Endothelial cell of umbilical vein (primary cell): ENCODE measurements at regions not wholly inside any gene's neighbourhood (a gene's known extent, or its start where the extent isn't known, plus 50 kb on each side); places are given as distances from the start of the nearest gene placed in this dataset.

Experiments
- BruUV-seq: library from RNA; stranded (reverse); fragments of 400-500 nt; replicated peaks from 2 replicates; lab custom pipeline; 2021; lab: Mats Ljungman, UMichigan
- CTCF ChIA-PET: fragments of 300-600, 350-600 bp; sonication (Branson Sonifier 250); formaldehyde crosslinking; loops from one replicate; lab custom pipeline; 2021; ENCODE audit warnings: antibody characterized with exemption, inconsistent platforms; lab: Charles Lee
- POLR2A ChIA-PET: fragments of 300-600, 350-600 bp; sonication (Branson Sonifier 250); formaldehyde crosslinking; loops from one replicate; lab custom pipeline; 2021; ENCODE audit warnings: antibody characterized with exemption, inconsistent platforms; lab: Charles Lee
- DNase-seq: peaks from one replicate; pipeline ENCODE4 v3.0.0-alpha.2; 2011; ENCODE audit warnings: low read depth, low spot score
- FAIRE-seq: peaks from 2 replicates; lab custom pipeline; 2011; peaks lifted over from hg19 to GRCh38; lab: Jason Lieb, UNC
- H2AFZ ChIP-seq: 2 replicates; pipeline ENCODE4 v1.6.0; 2012; ENCODE audit warnings: low read depth, low read length, control low read depth, inconsistent platforms
- H3K27ac ChIP-seq: 2 replicates; pipeline ENCODE4 v1.5.1; 2011; ENCODE audit warnings: low read depth, mild to moderate bottlenecking, control low read depth, low read length, moderate library complexity; ENCODE audit not compliant: insufficient read depth
- H3K27me3 ChIP-seq, 2 experiments: 2 replicates each; pipeline versions ENCODE4 v1.6.0 to v1.6.1; 2011; ENCODE audit warnings: low read length in 2 of 2, mixed read lengths in 1 of 2; ENCODE audit not compliant: control insufficient read depth in 2 of 2, insufficient read depth in 2 of 2
- H3K36me3 ChIP-seq, 2 experiments: 2 replicates in 1 of 2; 3 replicates in 1 of 2; pipeline ENCODE4 v1.5.1; 2011; ENCODE audit warnings: low read length in 2 of 2, mild to moderate bottlenecking in 1 of 2, moderate library complexity in 1 of 2; ENCODE audit not compliant: control insufficient read depth in 2 of 2, insufficient read depth in 2 of 2; ENCODE audit errors: extremely low read depth in 1 of 2
- H3K4me1 ChIP-seq: 3 replicates; pipeline ENCODE4 v1.5.1; 2011; ENCODE audit warnings: mild to moderate bottlenecking, low read length; ENCODE audit not compliant: control insufficient read depth, insufficient read depth; ENCODE audit errors: extremely low read depth
- H3K4me2 ChIP-seq: 2 replicates; pipeline ENCODE4 v1.6.1; 2011; ENCODE audit warnings: low read length, control low read depth, mixed read lengths; ENCODE audit not compliant: insufficient read depth
- H3K4me3 ChIP-seq, 3 experiments: fragments of 200-600 bp in 1 of 3; sonication (generic), shearing (Covaris generic) in 1 of 3; replicated peaks in 1 of 3; 2 replicates each; pipeline ENCODE4 v1.5.1; 2011 to 2016; ENCODE audit warnings: control low read depth in 3 of 3, low read length in 3 of 3, mild to moderate bottlenecking in 2 of 3, inconsistent platforms in 1 of 3, low read depth in 1 of 3, moderate library complexity in 1 of 3; ENCODE audit not compliant: insufficient read depth in 1 of 3
- H3K79me2 ChIP-seq: 2 replicates; pipeline ENCODE4 v1.6.0; 2012; ENCODE audit warnings: low read length, inconsistent platforms; ENCODE audit not compliant: control insufficient read depth, insufficient read depth
- H3K9ac ChIP-seq: replicated peaks from 2 replicates; pipeline ENCODE3; 2011; ENCODE audit warnings: low read length, control low read depth; ENCODE audit not compliant: insufficient read depth; ENCODE audit errors: extremely low read depth
- H3K9me1 ChIP-seq: replicated peaks from 3 replicates; pipeline ENCODE4 v1.6.0; 2011; ENCODE audit warnings: mild to moderate bottlenecking, low read length; ENCODE audit not compliant: control insufficient read depth, insufficient read depth; ENCODE audit errors: extremely low read depth
- H3K9me3 ChIP-seq: replicated peaks from 2 replicates; pipeline ENCODE4 v1.5.1; 2012; ENCODE audit warnings: low read length, inconsistent platforms; ENCODE audit not compliant: control insufficient read depth, insufficient read depth
- H4K20me1 ChIP-seq: replicated peaks from 2 replicates; pipeline ENCODE3; 2011; ENCODE audit warnings: mild to moderate bottlenecking, low read length; ENCODE audit not compliant: control insufficient read depth, insufficient read depth; ENCODE audit errors: extremely low read depth
- EZH2 ChIP-seq: IDR thresholded peaks from 2 replicates; pipeline ENCODE4 v1.6.1; 2012; ENCODE audit warnings: borderline replicate concordance, low read depth, mild to moderate bottlenecking, moderate library complexity, low read length, inconsistent platforms; ENCODE audit not compliant: severe bottlenecking
- FOS ChIP-seq: IDR thresholded peaks from 2 replicates; pipeline ENCODE4 v1.6.1; 2011; ENCODE audit warnings: mild to moderate bottlenecking, low read length, moderate library complexity, borderline replicate concordance; ENCODE audit not compliant: insufficient read depth
- GATA2 ChIP-seq: IDR thresholded peaks from 2 replicates; pipeline ENCODE4 v1.7.0; 2011; ENCODE audit warnings: low read depth, mild to moderate bottlenecking, moderate library complexity, mixed read lengths, low read length; ENCODE audit not compliant: insufficient read length, insufficient read depth
- JUN ChIP-seq: IDR thresholded peaks from 2 replicates; pipeline ENCODE4 v1.6.1; 2011; ENCODE audit warnings: borderline replicate concordance, low read depth; ENCODE audit not compliant: insufficient read length, insufficient read depth
- MYC ChIP-seq: IDR thresholded peaks from one replicate; pipeline ENCODE4 v1.6.1; 2011; ENCODE audit warnings: mild to moderate bottlenecking, low read depth, low read length
- POLR2A ChIP-seq: IDR thresholded peaks from 2 replicates; pipeline ENCODE4 v1.6.1; 2012; ENCODE audit warnings: low read depth, mild to moderate bottlenecking, control low read depth, low read length
- POLR2AphosphoS5 ChIP-seq: IDR thresholded peaks from 2 replicates; pipeline ENCODE4 v1.6.1; 2012; ENCODE audit warnings: low read depth, mild to moderate bottlenecking, control low read depth, low read length, moderate library complexity; ENCODE audit not compliant: insufficient read depth
- dilution Hi-C: fragments of 300-500 bp; cut with MboI; formaldehyde crosslinking; loops from one replicate; pipeline ENCODE4 v1.15.0; 2019; ENCODE audit warnings: low sequenced_read_pairs; ENCODE audit not compliant: extremely low pct_ligation_motif_present
- intact Hi-C: fragments of 100-400 bp; cut with micrococcal nuclease; formaldehyde crosslinking; loops from one replicate; pipeline ENCODE4 v1.10.0; 2022
- TF ChIP-seq, protein P1 (sequence below), 2 donors: IDR thresholded peaks; 1 replicate in 1 of 2; 2 replicates in 1 of 2; pipeline ENCODE4 v1.5.1; 2011; ENCODE audit warnings: low read length in 2 of 2, mild to moderate bottlenecking in 2 of 2, moderate library complexity in 2 of 2, control low read depth in 1 of 2, inconsistent platforms in 1 of 2, low read depth in 1 of 2; ENCODE audit not compliant: insufficient read depth in 1 of 2; ENCODE audit errors: extremely low read depth in 1 of 2
- TF ChIP-seq, protein P2 (sequence below): IDR thresholded peaks from 2 replicates; pipeline ENCODE4 v1.6.1; 2011; ENCODE audit not compliant: insufficient read depth, insufficient read length

DNA sequence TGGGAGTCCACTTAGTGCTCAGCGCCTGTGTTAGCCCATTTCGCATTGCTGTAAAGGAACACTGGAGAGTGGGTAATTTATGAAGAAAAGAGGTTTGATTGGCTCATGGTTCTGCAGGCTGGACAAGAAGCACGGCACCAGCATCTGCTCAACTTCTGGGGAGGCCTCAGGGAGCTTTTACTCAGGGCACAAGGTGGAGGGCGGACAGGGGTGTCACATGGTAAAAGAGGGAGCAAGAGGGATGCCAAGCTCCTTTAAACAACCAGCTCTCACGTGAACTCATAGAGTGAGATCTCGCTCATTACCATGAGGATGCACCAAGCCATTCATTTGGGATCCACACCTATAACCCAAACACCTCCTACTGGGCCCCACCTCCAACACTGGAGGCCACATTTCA, 181.4 kb upstream of the TLE3 start:
- no peaks in the 10 kb centered on the region for H3K36me3 ChIP-seq
- no peaks in the 10 kb centered on the region for H3K9me3 ChIP-seq
- POLR2A ChIA-PET: no interaction called here
- BruUV-seq: no TSS peak
- no peak for FAIRE-seq
- TF ChIP-seq, protein P1, sequence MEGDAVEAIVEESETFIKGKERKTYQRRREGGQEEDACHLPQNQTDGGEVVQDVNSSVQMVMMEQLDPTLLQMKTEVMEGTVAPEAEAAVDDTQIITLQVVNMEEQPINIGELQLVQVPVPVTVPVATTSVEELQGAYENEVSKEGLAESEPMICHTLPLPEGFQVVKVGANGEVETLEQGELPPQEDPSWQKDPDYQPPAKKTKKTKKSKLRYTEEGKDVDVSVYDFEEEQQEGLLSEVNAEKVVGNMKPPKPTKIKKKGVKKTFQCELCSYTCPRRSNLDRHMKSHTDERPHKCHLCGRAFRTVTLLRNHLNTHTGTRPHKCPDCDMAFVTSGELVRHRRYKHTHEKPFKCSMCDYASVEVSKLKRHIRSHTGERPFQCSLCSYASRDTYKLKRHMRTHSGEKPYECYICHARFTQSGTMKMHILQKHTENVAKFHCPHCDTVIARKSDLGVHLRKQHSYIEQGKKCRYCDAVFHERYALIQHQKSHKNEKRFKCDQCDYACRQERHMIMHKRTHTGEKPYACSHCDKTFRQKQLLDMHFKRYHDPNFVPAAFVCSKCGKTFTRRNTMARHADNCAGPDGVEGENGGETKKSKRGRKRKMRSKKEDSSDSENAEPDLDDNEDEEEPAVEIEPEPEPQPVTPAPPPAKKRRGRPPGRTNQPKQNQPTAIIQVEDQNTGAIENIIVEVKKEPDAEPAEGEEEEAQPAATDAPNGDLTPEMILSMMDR (IDR thresholded peaks at IDR 0.05; ENCODE audit: extremely low read depth in 1 of 2, insufficient read depth in 1 of 2, low read depth in 1 of 2, low read length in 2 of 2): no peak
- TF ChIP-seq, protein P2, sequence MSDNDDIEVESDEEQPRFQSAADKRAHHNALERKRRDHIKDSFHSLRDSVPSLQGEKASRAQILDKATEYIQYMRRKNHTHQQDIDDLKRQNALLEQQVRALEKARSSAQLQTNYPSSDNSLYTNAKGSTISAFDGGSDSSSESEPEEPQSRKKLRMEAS: no peak
- TF ChIP-seq FOS (no peak), POLR2A (no peak), GATA2 (no peak), EZH2 (no peak), POLR2AphosphoS5 (no peak), MYC (no peak), JUN (no peak)
- H3K79me2 ChIP-seq: no peaks in the 10 kb centered on the region
- no peak overlapping the region for H3K9ac ChIP-seq
- no peaks in the 10 kb centered on the region for H3K27me3 ChIP-seq
- H3K9me1 ChIP-seq: no peaks in the 10 kb centered on the region
- H3K4me1 ChIP-seq: peaks cover 4% of the 10 kb centered on the region
- H3K4me2 ChIP-seq: no peak overlapping the region
- no peak for DNase-seq
- H3K27ac ChIP-seq: no peak overlapping the region
- intact Hi-C loops (no loop called here), dilution Hi-C loops (no loop called here)
- no peak overlapping the region for H3K4me3 ChIP-seq
- CTCF ChIA-PET: no interaction called here
- H2AFZ ChIP-seq: no peak overlapping the region
- no peaks in the 10 kb centered on the region for H4K20me1 ChIP-seq
